Panc1 (cell line): ENCODE measurements at regions not wholly inside any gene's neighbourhood (a gene's known extent, or its start where the extent isn't known, plus 50 kb on each side); places are given as distances from the start of the nearest gene placed in this dataset.

Source experiments
- ATAC-seq: fragments of 200-7000 bp; cut with Tn5 transposase; 2 replicates; pipeline ENCODE4 v1.9.1; 2020; ENCODE audit warnings: mild to moderate bottlenecking, moderate library complexity
- BruUV-seq: library from RNA; stranded (reverse); fragments of 400-500 nt; replicated peaks from 2 replicates; lab custom pipeline; 2021; lab: Mats Ljungman, UMichigan
- CTCF ChIA-PET: fragments of 300-600 bp; sonication (Branson Sonifier 250); formaldehyde crosslinking; loops from one replicate; lab custom pipeline; 2022; ENCODE audit warnings: antibody characterized with exemption; lab: Charles Lee
- POLR2A ChIA-PET: fragments of 300-600 bp; sonication (Branson Sonifier 250); formaldehyde crosslinking; loops from one replicate; lab custom pipeline; 2022; ENCODE audit warnings: antibody characterized with exemption; lab: Charles Lee
- DNase-seq: peaks from one replicate; pipeline ENCODE4 v3.0.0-alpha.2; 2010; ENCODE audit warnings: low read depth, low spot score
- H3K27ac ChIP-seq: 2 replicates; pipeline ENCODE4 v1.5.1; 2011; ENCODE audit warnings: mild to moderate bottlenecking, low read length, inconsistent platforms
- H3K27me3 ChIP-seq: fragments of 200-500 bp; sonication (Bioruptor generic); 2 replicates; pipeline ENCODE4 v1.6.0; 2014; ENCODE audit warnings: low read length, inconsistent platforms; ENCODE audit not compliant: control insufficient read depth, insufficient read depth
- H3K36me3 ChIP-seq: fragments of 200-500 bp; sonication (Bioruptor generic); 2 replicates; pipeline ENCODE4 v1.5.1; 2014; ENCODE audit warnings: inconsistent platforms, mild to moderate bottlenecking, low read length, moderate library complexity; ENCODE audit not compliant: control insufficient read depth, insufficient read depth
- H3K4me1 ChIP-seq: 2 replicates; pipeline ENCODE4 v1.5.1; 2011; ENCODE audit warnings: inconsistent platforms, mild to moderate bottlenecking, low read length, moderate library complexity; ENCODE audit not compliant: control insufficient read depth, insufficient read depth
- H3K4me3 ChIP-seq, 2 experiments: 2 replicates each; pipeline ENCODE4 v1.5.1; 2011 to 2012; ENCODE audit warnings: low read depth in 2 of 2, low read length in 2 of 2, mild to moderate bottlenecking in 2 of 2, inconsistent platforms in 1 of 2, moderate library complexity in 1 of 2
- H3K9me3 ChIP-seq: fragments of 200-500 bp; sonication (Bioruptor generic); 2 replicates; pipeline ENCODE4 v1.5.1; 2014; ENCODE audit warnings: low read depth, mild to moderate bottlenecking, inconsistent platforms, low read length, moderate library complexity; ENCODE audit not compliant: control insufficient read depth, insufficient read depth
- POLR2AphosphoS5 ChIP-seq: IDR thresholded peaks from 2 replicates; pipeline ENCODE4 v1.6.1; 2012; ENCODE audit warnings: mild to moderate bottlenecking, low read depth, low read length, moderate library complexity
- REST ChIP-seq, 2 experiments: IDR thresholded peaks; 2 replicates each; pipeline ENCODE4 v1.6.1; 2011 to 2012; ENCODE audit warnings: low read depth in 2 of 2, control low read depth in 1 of 2, low read length in 1 of 2, mild to moderate bottlenecking in 1 of 2, moderate library complexity in 1 of 2; ENCODE audit not compliant: insufficient read depth in 1 of 2
- SIN3A ChIP-seq: IDR thresholded peaks from 2 replicates; pipeline ENCODE4 v1.6.1; 2012; ENCODE audit warnings: low read depth, mild to moderate bottlenecking, low read length, moderate library complexity, borderline replicate concordance; ENCODE audit not compliant: insufficient read depth
- TCF7L2 ChIP-seq: IDR thresholded peaks from 2 replicates; pipeline ENCODE4 v1.6.1; 2011; ENCODE audit warnings: mild to moderate bottlenecking, low read depth, low read length, inconsistent platforms
- in situ Hi-C: cut with HindIII; loops from 2 replicates; pipeline ENCODE4 v1.10.0; 2016; ENCODE audit warnings: low sequenced_read_pairs, low pct_unique_long_range_greater_than_20kb
- intact Hi-C: fragments of 100-400 bp; cut with micrococcal nuclease; formaldehyde crosslinking; loops from one replicate; pipeline ENCODE4 v1.10.0; 2022; ENCODE audit not compliant: unreplicated experiment
- TF ChIP-seq, protein P1 (sequence below): fragments of 450-650 bp; IDR thresholded peaks from 2 replicates; pipeline ENCODE4 v1.5.1; 2017; ENCODE audit warnings: mild to moderate bottlenecking

DNA sequence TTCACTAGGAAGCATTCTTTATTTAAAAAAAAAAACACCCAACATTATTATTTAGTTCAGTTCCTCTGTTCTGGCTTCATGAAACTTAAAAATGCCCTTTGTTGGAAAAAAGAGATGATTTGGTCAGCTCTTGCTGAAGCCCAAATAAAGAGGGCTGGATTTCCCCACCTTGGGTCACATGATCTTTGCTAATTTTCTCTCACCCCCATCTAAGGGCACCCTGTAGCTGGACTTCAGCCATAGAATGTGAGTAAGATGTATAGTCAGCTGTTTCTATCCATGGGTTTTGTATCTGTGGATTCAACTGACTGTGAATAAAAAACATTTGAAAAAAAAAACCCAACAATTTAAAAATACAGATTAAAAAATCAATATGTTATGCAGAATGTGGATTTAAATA lies 213.9 kb upstream of the SULF2 start:
- Histone ChIP-seq H3K4me3 (no peak overlapping the region), H3K27me3 (no peaks in the 10 kb centered on the region), H3K4me1 (no peaks in the 10 kb centered on the region), H3K36me3 (no peaks in the 10 kb centered on the region), H3K9me3 (no peaks in the 10 kb centered on the region), H3K27ac (no peak overlapping the region)
- in situ Hi-C loops: no loop called here
- no peak for TF ChIP-seq POLR2AphosphoS5
- TF ChIP-seq, protein P1, sequence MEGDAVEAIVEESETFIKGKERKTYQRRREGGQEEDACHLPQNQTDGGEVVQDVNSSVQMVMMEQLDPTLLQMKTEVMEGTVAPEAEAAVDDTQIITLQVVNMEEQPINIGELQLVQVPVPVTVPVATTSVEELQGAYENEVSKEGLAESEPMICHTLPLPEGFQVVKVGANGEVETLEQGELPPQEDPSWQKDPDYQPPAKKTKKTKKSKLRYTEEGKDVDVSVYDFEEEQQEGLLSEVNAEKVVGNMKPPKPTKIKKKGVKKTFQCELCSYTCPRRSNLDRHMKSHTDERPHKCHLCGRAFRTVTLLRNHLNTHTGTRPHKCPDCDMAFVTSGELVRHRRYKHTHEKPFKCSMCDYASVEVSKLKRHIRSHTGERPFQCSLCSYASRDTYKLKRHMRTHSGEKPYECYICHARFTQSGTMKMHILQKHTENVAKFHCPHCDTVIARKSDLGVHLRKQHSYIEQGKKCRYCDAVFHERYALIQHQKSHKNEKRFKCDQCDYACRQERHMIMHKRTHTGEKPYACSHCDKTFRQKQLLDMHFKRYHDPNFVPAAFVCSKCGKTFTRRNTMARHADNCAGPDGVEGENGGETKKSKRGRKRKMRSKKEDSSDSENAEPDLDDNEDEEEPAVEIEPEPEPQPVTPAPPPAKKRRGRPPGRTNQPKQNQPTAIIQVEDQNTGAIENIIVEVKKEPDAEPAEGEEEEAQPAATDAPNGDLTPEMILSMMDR: no peak
- TF ChIP-seq TCF7L2: no peak
- TF ChIP-seq SIN3A: no peak
- no peak for TF ChIP-seq REST (IDR thresholded peaks at IDR 0.05; ENCODE audit: insufficient read depth in 1 of 2, low read depth in 2 of 2, low read length in 1 of 2)
- CTCF ChIA-PET: no interaction called here
- BruUV-seq: no TSS peak
- POLR2A ChIA-PET: no interaction called here
- DNase-seq (no peak), ATAC-seq (no peak)
- intact Hi-C loops: no loop called here

GRCh38 chr20:47998736-47999135 lies 213.5 kb upstream of the SULF2 start:
- ATAC-seq (no peak), DNase-seq (no peak)
- H3K4me3 ChIP-seq: no peak overlapping the region
- CTCF ChIA-PET: no interaction called here
- in situ Hi-C loops (no loop called here), intact Hi-C loops (no loop called here)
- no peak for TF ChIP-seq SIN3A
- TF ChIP-seq, protein P1: no peak
- no peak for TF ChIP-seq REST (IDR thresholded peaks at IDR 0.05; ENCODE audit: insufficient read depth in 1 of 2, low read depth in 2 of 2, low read length in 1 of 2)
- no peak for TF ChIP-seq POLR2AphosphoS5
- no peak for TF ChIP-seq TCF7L2
- no TSS peak for BruUV-seq
- H3K4me1 ChIP-seq: no peaks in the 10 kb centered on the region
- no peaks in the 10 kb centered on the region for H3K9me3 ChIP-seq
- H3K27ac ChIP-seq: no peak overlapping the region
- no peaks in the 10 kb centered on the region for H3K36me3 ChIP-seq
- POLR2A ChIA-PET: no interaction called here
- no peaks in the 10 kb centered on the region for H3K27me3 ChIP-seq
